Adrenal gland (tissue), 5 donors: ENCODE measurements at regions not wholly inside any gene's neighbourhood (a gene's known extent, or its start where the extent isn't known, plus 50 kb on each side); places are given as distances from the start of the nearest gene placed in this dataset.

ENCODE experiments used
- POLR2A ChIP-seq, 2 donors: fragments of 450-650 bp; IDR thresholded peaks; one replicate each; pipeline ENCODE4 v1.6.1; 2017; ENCODE audit warnings: antibody characterized with exemption in 2 of 2, mild to moderate bottlenecking in 2 of 2, moderate library complexity in 1 of 2
- TF ChIP-seq, protein P1 (sequence below), 6 experiments: fragments of 450-650 bp in 4 of 6; fragments of 200-600 bp in 2 of 6; sonication (generic) in 1 of 6; IDR thresholded peaks; 1 replicate in 5 of 6; 2 replicates in 1 of 6; pipeline versions ENCODE4 v1.5.1 to v1.8.0; 2016 to 2021; ENCODE audit warnings: antibody characterized with exemption in 6 of 6, mild to moderate bottlenecking in 2 of 6, moderate library complexity in 1 of 6
- donor health status: DM: no; HTN: no; CAD: no.

DNA sequence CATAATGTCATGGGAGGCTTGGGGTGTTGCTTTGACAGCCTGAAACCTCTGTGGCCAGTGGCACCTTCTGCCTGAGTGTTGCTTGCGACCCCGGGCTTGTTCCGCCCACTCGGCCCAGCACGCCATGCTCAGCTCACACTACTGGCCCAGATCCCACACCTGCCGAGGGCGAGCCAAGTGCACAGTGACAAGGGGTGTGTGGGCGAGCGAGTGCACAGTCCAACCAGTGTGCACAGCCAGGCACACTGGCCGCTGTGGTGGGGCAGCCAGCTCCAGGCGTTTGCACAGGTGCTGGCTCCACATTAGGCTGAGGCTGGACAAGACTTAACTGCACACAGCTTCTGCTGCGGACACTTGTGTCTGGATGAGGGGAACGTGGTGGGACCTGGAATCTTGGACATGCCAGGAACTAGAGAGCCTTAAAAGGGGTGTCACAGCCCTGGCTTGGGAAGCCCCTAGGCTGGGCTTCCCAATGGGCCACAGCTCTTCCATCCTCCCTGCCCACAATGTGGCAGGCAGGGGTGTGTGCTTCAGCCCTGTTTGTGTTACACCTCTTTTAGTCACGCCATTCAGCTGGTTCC is 609.2 kb upstream of the FOXG1 start:
- TF ChIP-seq, protein P1, sequence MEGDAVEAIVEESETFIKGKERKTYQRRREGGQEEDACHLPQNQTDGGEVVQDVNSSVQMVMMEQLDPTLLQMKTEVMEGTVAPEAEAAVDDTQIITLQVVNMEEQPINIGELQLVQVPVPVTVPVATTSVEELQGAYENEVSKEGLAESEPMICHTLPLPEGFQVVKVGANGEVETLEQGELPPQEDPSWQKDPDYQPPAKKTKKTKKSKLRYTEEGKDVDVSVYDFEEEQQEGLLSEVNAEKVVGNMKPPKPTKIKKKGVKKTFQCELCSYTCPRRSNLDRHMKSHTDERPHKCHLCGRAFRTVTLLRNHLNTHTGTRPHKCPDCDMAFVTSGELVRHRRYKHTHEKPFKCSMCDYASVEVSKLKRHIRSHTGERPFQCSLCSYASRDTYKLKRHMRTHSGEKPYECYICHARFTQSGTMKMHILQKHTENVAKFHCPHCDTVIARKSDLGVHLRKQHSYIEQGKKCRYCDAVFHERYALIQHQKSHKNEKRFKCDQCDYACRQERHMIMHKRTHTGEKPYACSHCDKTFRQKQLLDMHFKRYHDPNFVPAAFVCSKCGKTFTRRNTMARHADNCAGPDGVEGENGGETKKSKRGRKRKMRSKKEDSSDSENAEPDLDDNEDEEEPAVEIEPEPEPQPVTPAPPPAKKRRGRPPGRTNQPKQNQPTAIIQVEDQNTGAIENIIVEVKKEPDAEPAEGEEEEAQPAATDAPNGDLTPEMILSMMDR (IDR thresholded peaks at IDR 0.05): no peak
- TF ChIP-seq POLR2A (IDR thresholded peaks at IDR 0.05): no peak
